NCI-H2029 treated with DMSO at 0.1 percent for 48 hours (cell line): ENCODE measurements at regions not wholly inside any gene's neighbourhood (a gene's known extent, or its start where the extent isn't known, plus 50 kb on each side); places are given as distances from the start of the nearest gene placed in this dataset.
A peak's percentile ranks its signal among the peaks of the same experiment; 100 is the strongest.
"Not testable (repeated sequence)": the region's sequence is repeated elsewhere in the genome, so short reads cannot be mapped to it uniquely, and the experiment has no call there.

Source experiments
- DNase-seq: peaks from one replicate; lab custom pipeline; 2025; lab: John Stamatoyannopoulos, UW

DNA sequence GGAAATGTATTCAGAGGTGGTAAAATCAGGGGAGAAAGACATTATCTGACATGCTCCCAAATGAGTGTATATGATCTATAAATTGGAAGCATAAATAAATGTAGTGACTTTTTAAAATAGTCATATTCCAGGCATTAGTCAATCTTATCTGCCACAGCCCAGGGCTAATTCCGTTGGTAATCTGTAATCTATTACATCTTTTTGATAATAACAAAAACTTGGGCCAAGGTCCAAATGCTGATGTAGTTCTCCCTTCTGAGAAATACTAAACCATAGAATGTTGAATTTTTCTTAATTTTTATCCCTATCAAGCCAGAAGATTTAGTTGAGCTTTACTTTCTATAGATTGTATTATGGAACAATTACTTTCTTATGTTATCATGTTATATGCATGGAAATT lies 1279.8 kb downstream of the EPHA7 start:
- no peak for DNase-seq

DNA sequence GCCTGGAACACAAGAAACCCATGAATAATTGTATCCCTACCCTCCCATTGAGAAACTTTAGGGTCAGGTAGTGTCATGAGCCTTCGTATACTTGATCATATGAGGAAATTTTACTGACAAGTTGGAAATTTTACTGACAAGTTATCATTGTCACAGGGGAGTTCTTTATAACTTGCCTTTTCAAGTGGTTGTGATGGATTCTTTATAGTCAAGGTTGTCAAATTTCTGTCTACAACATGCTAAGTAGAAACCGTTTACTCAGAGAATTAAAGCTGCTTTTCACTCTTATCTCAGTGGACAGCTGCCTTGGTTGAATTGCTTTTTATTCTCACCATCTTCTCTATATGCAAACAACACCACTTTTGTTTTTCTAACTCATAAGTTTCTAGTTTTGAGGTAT lies 1286.4 kb downstream of the EPHA7 start:
- DNase-seq, result no peak

GRCh38 chr6:92132457-92132856 lies 1286.9 kb downstream of the EPHA7 start:
- no peak for DNase-seq

DNA sequence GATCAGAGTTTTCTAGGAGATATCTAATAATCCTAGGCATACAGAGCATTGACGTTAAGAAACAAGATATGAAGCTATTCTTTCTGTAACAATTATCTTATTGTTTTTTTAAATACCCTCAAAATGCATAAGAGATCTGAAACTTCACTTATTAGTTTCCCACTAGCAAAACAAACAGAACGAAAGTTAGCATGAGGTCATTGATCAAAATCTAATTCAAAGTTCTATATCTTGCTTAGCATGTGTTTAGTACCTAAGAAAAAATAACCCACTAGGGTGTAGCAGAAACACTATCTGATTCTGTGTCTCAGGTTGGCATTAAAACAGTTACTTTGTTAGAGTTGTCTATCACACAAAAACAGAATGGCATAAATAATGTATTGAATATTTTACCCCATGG lies 1288.4 kb downstream of the EPHA7 start:
- DNase-seq, result no peak

GRCh38 chr6:92126983-92127382 lies 1292.4 kb downstream of the EPHA7 start:
- no peak for DNase-seq

DNA sequence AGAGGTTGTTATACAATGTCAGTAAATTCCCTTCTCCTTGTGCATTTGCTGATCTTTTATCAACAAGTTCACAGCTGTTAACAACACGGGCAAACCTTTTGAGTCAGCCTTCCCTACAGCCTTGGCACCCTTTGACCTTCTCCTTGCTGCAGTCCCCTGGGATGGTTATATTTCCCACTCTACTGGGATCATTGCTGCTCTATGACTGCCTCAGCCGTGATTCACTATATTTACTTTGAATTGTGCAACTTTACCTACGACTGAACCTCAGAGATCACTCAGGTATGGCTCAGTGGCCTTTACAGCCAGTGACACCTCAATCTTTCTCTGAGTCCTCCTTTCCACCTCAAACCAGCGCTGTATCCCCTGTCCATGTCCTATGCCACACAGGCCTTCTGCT lies 1293.3 kb downstream of the EPHA7 start:
- DNase-seq, result no peak

DNA sequence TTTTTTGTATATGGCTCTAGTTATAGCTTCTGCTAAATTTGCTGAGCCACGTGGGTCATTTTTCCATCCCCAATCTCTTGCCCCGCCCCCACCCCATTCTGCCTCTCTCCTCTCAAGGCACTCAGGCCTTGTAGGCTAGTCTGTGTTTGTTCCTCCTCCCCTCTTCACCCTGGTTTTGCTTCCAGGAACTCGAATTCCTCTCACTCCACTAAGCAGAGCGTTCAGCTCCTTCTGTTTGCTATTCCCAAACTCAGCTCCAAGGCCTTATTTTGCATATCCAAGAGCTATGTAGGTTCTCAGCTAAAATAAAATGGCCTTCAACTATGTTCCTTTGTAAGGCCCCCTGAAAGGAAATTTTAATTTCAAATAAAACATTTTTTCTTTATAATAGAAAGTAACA lies 1293.7 kb downstream of the EPHA7 start:
- DNase-seq, result no peak

DNA sequence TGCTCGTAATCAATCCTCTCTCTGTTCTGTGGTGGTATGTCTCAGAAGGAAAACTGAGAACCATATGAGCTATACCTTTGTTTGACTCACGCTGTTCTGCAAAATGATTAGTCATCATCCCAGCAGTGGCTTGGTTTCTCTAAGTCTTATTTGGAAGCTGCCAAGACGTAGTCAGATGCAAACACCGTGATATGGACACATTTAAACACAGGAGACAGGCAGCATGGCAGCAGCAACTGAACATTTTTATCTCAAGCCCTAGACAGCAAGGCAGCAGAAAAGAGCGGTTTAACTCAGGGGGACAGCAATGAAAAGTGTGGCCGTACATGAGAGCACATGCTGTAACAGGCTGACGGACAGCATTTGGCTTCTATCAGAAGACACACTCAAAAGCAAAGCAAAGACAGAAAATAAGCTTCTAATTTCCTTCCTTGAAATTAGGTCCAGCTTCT lies 1295.1 kb downstream of the EPHA7 start:
- no peak for DNase-seq

GRCh38 chr6:92122746-92123145 lies 1296.6 kb downstream of the EPHA7 start:
- peak; percentile 10 for DNase-seq

GRCh38 chr6:92121228-92121627 lies 1298.1 kb downstream of the EPHA7 start:
- DNase-seq, result no peak

- DNase-seq, result no peak
These were observed 1301.6 kb downstream of the EPHA7 start for GRCh38 chr6:92117800-92118199.

GRCh38 chr6:92114797-92115196 lies 1304.6 kb downstream of the EPHA7 start:
- DNase-seq, result no peak

DNA sequence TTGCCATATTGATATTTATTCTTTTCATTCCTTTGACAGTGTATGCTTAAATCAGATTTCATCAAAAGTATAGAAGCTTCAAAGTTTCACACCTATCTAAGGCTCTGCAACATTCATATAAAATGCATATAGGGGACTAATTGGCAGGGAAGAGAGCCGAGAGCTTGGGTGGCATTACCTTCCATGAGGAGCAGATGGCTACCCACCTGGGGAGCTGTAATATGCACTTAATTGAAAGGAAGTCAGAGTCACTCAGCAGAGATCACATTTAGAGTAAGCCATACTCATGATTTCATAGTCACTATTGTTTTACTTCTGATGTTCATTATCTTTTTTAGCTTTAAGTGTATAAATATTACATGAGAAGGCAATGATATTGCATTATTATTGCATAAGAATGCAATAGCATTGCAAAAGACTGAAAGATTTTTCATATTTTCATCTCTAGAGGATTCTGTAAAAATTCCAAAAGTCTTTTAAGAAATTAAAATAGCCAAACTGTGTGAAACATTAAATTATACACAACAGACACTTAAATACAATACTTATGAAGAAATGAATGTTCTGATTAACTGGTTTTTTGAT lies 1305.2 kb downstream of the EPHA7 start:
- DNase-seq, result no peak

DNA sequence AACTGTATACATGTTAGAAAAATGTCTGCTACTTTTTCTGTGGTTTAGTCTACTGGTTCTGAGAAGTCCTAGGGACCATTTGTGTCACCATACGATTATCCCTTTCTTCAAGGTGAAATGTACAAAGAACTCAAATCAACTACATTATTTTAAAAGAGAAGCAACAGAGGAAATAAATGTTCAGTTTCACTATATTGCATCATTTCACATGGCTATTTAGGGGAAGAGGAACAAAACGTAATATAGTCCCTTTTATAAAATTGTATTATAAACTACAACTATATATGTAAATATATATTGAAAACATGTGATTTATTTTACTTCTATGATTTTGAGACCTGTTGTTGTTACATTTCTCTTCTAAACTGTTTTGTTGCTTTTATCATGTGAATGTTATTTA lies 1308.0 kb downstream of the EPHA7 start:
- no peak for DNase-seq

GRCh38 chr6:92110403-92110802 lies 1309.0 kb downstream of the EPHA7 start:
- peak; percentile 94 for DNase-seq

GRCh38 chr6:92109956-92110355 lies 1309.4 kb downstream of the EPHA7 start:
- no peak for DNase-seq

- DNase-seq, result no peak
These were observed 1310.1 kb downstream of the EPHA7 start for GRCh38 chr6:92109256-92109655.

GRCh38 chr6:92086750-92087149 lies 1332.6 kb downstream of the EPHA7 start:
- DNase-seq, result no peak

- DNase-seq, result not testable (repeated sequence)
These were observed 1335.4 kb downstream of the EPHA7 start for GRCh38 chr6:92083914-92084313.

GRCh38 chr6:92072387-92072786 lies 1347.0 kb downstream of the EPHA7 start:
- no peak for DNase-seq

DNA sequence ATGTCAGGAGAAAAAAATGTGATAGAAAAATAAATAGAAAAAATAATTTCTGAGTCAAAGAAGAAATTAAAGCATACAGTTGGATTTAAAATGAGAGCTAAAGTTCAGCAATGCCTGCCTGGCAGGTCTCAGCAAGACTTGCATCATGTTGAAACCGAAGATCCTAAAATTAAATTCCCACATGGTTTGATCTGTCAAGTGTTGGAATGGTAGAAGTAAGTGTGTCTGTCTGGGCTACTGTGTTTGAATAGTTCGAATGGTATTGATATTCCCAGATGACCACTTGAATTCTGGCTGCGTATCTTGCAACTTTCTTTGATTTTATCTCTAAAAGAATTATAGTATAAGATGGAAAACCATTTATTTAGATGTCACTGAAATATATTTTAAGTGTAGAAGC lies 1349.6 kb downstream of the EPHA7 start:
- DNase-seq, result no peak

GRCh38 chr6:92052513-92052912 lies 1366.8 kb downstream of the EPHA7 start:
- DNase-seq, result no peak

GRCh38 chr6:92050216-92050615 lies 1369.1 kb downstream of the EPHA7 start:
- no peak for DNase-seq

DNA sequence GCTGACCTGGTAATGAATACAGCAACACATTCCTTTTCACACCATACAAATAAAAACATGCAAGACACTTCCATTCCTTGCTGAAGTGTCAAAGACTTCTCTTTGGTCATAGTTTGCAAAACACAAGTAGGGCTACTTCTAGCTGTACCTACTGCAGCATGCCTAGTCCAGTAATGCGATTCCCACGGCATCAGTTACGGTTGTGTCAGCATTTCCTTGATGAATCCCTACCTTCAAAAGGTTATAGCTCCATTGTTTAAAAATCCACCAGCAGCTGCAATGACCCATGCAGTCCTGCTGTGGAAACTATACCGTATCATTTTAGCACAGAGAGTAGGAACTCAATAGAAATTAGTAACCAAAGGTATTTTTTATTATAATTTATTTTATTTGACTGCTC lies 1371.5 kb downstream of the EPHA7 start:
- no peak for DNase-seq
